AG04450 (cell line): ENCODE measurements at regions not wholly inside any gene's neighbourhood (a gene's known extent, or its start where the extent isn't known, plus 50 kb on each side); places are given as distances from the start of the nearest gene placed in this dataset.

Experiments
- CTCF ChIA-PET: fragments of 300-600, 350-600 bp; formaldehyde crosslinking; extraction: SDS; loops from one replicate; lab custom pipeline; 2022; ENCODE audit warnings: antibody characterized with exemption, inconsistent platforms; lab: Charles Lee
- POLR2A ChIA-PET: fragments of 350-600 bp; formaldehyde crosslinking; extraction: SDS; loops from one replicate; lab custom pipeline; 2021; ENCODE audit warnings: antibody characterized with exemption, inconsistent platforms; lab: Yijun Ruan, JAX
- DNase-seq: peaks from one replicate; pipeline ENCODE4 v3.0.0-alpha.2; 2011; ENCODE audit warnings: low read depth, low spot score
- H3K27ac ChIP-seq: one replicate; pipeline ENCODE4 v1.5.1; 2012; ENCODE audit warnings: low read depth, low read length, control low read depth
- H3K27me3 ChIP-seq: one replicate; pipeline ENCODE4 v1.6.0; 2012; ENCODE audit warnings: low read length; ENCODE audit not compliant: control insufficient read depth, insufficient read depth
- H3K4me3 ChIP-seq: 2 replicates; pipeline ENCODE4 v1.5.1; 2011; ENCODE audit warnings: mild to moderate bottlenecking, low read depth, low read length, control low read depth
- H3K9me3 ChIP-seq: 2 replicates; pipeline ENCODE4 v1.5.1; 2012; ENCODE audit warnings: low read length; ENCODE audit not compliant: control insufficient read depth, insufficient read depth
- TF ChIP-seq, protein P1 (sequence below): IDR thresholded peaks from 2 replicates; pipeline ENCODE4 v1.5.1; 2011; ENCODE audit warnings: low read depth, low read length, control low read depth, inconsistent platforms

DNA sequence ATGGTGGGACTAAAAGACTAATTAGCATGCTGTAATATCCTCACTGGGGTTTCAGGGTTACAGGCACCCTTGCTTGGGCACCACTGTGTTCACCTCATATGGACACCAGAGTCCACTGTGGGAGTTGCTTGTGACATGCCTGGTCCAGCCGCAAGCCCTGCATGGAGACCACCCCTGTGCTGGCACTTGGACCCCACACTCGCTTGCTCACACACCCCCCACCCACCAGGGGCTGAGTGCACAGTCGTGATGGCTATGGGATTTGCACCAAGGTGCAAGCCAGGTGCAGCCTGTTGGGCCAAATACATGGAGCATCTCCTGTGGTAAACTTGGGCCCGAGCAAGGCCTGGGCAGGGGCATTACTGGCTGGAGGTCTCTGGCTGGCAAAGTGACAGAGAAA, 129.1 kb downstream of the SYT10 start:
- CTCF ChIA-PET: no interaction called here
- DNase-seq: no peak
- TF ChIP-seq, protein P1, sequence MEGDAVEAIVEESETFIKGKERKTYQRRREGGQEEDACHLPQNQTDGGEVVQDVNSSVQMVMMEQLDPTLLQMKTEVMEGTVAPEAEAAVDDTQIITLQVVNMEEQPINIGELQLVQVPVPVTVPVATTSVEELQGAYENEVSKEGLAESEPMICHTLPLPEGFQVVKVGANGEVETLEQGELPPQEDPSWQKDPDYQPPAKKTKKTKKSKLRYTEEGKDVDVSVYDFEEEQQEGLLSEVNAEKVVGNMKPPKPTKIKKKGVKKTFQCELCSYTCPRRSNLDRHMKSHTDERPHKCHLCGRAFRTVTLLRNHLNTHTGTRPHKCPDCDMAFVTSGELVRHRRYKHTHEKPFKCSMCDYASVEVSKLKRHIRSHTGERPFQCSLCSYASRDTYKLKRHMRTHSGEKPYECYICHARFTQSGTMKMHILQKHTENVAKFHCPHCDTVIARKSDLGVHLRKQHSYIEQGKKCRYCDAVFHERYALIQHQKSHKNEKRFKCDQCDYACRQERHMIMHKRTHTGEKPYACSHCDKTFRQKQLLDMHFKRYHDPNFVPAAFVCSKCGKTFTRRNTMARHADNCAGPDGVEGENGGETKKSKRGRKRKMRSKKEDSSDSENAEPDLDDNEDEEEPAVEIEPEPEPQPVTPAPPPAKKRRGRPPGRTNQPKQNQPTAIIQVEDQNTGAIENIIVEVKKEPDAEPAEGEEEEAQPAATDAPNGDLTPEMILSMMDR: no peak
- POLR2A ChIA-PET: no interaction called here
- Histone ChIP-seq H3K4me3 (no peak overlapping the region), H3K9me3 (peaks cover 6% of the 10 kb centered on the region), H3K27me3 (no peaks in the 10 kb centered on the region), H3K27ac (no peak overlapping the region)

DNA sequence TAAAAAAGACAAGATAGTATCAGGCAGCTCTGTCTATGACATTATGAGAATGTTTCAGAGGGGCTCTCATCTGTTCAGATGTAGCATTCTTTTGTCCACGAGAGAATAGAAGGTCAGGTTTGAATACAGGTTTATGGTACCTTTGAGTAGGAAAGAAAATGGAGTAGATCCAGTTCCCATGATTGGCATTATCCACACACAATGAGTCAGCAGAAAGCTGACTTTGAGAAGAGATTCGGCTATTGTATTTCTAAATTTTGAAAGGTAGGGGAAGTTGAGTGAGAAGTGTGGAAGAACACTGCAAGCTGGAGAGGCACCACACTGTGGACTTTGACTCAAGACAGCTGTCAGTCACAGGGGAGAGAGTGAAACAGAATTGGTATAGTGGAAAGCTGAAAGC, 135.4 kb downstream of the SYT10 start:
- no peak for DNase-seq
- H3K9me3 ChIP-seq: no peaks in the 10 kb centered on the region; the same call in 1 of the 2 replicates
- H3K27ac ChIP-seq: no peak overlapping the region
- ChIA-PET CTCF (no interaction called here), POLR2A (no interaction called here)
- no peaks in the 10 kb centered on the region for H3K27me3 ChIP-seq
- no peak overlapping the region for H3K4me3 ChIP-seq
- TF ChIP-seq, protein P1: no peak

DNA sequence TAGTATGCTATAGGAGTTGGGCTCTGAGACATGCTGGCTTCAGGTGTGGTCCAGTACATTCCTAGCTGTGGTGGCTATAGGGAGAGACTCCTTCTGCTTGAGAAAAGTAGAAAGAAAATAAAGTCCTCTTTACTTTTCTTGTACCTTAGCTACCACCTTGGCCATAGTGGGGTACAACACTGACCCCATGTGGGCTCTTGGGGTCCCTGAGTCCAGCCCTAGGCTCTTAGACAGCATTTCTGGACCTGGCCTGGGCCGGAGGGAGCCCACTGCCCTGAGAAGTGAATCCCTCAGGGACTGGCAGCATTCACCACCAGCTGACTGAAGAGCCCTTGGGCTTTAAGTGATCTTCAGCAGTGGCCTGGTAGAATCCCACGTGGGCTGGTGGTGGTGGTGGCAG, 143.1 kb downstream of the SYT10 start:
- Histone ChIP-seq H3K27ac (no peak overlapping the region), H3K4me3 (no peak overlapping the region), H3K9me3 (peaks cover 10% of the 10 kb centered on the region; the same call in 1 of the 2 replicates), H3K27me3 (no peaks in the 10 kb centered on the region)
- no peak for DNase-seq
- POLR2A ChIA-PET: no interaction called here
- TF ChIP-seq, protein P1: no peak
- CTCF ChIA-PET: no interaction called here

DNA sequence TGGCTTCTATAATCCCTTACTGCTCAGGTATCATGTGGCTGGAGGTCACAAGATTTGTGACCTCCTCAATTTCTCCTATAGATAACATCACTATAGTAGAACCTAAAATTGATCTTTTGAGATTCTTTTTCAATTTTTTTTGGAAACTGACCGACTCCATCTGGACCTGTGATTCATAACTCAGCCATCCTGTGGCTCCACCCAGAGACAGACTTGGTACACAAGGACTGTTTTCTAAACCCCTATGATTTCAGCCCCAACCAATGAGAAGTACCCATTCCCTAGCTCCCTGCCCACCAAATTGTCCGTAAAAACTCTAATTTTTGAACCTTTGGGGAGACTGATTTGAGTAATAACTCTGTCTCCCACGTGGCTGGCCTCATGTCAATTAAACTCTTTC, 148.9 kb downstream of the SYT10 start:
- Histone ChIP-seq H3K27me3 (no peaks in the 10 kb centered on the region), H3K27ac (no peak overlapping the region), H3K9me3 (no peaks in the 10 kb centered on the region), H3K4me3 (no peak overlapping the region)
- CTCF ChIA-PET: no interaction called here
- no peak for DNase-seq
- POLR2A ChIA-PET: no interaction called here
- TF ChIP-seq, protein P1: no peak

DNA sequence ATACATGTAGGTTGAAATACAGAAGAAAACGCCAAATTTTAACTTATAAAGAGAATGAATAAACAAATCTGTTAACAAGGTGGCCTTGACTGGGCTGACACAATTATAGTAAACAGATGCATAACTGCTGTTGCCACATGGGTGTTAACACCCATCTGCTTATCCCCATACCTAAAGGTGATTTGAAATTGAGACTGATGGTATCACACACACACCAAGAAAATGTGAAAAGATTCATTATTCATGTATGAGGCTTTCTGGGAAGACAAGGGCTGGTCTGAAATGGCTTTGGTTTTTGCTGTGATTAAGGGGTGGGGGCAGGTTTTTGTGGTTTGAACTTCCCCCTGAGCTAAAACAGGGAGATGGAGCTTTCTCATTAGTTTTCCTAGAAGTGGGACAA, 156.6 kb downstream of the SYT10 start:
- TF ChIP-seq, protein P1: no peak
- Histone ChIP-seq H3K9me3 (no peaks in the 10 kb centered on the region; the same call in 1 of the 2 replicates), H3K4me3 (no peak overlapping the region), H3K27me3 (no peaks in the 10 kb centered on the region), H3K27ac (no peak overlapping the region)
- no peak for DNase-seq
- CTCF ChIA-PET: interaction anchor here (0.7 kb wide), 1 partner anchor 200 kb away, joined by 3 read pairs; no protein-coding TSS in a partner anchor
- POLR2A ChIA-PET: no interaction called here
